ENCODE measurements at regions not wholly inside any gene's neighbourhood (a gene's known extent, or its start where the extent isn't known, plus 50 kb on each side); places are given as distances from the start of the nearest gene placed in this dataset.

DNA sequence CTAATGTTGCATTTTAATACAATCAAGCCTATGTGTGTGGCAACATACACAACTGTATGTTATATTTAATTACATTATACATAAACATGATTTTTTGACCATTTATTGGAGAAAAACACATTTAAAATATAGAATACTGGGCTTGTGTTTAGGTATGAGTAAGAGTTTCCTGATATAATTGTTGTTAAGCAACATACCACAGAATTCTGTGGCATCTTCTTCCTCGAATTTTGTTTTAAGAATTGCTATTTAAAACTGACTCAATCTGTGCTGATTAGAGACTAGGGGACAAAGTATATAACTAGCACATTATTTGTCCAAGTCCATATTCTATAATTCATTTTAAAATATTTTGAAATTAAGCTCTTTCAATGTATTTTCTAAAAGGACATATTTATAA is 376.8 kb upstream of the THBS1 start:
- no peak for DNase-seq (ENCODE audit: low read depth in 2 of 2)

- no peak for DNase-seq (ENCODE audit: low read depth in 2 of 2)
Observed at GRCh38 chr15:39205081-39205480, 375.8 kb upstream of the THBS1 start.

DNA sequence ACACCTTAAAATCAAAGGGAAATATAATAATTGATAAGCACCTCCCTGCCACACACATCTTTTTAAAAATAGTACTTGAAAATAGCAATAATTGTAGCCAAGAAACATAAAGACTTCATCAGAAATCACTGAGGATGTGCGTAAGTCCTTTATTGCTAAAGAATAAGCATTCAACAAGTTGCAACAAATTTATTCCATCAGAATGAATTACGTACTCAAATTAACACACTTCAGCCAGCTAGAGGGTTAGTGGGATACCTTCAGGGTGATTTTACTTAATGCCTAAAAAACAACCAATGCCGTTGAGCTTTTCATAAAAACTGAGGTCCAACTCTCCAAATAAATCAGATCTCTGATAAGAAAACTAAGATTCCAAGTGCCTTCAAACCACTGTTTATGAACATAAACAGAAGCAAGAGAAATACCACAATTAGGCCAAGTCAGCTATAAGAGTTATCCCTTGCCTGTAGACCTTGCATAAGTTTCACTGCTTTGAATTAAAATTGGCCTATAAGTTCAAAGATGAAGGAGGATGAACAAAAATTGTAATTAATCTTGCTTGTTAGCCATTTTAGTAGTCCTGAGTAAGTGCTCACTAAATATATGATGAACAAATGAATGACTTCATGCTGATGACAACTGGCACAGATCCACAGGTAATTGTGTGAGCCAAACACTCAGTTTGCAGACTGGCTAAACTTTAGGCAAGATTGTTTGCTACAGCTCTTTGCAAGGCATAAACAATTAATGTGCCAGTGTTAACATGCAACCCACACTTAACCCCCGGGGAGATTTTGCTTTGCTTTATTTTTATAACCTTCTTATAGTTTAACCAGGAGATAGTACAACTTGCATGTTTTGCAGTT is 375.1 kb upstream of the THBS1 start:
- no peak for DNase-seq (ENCODE audit: low read depth in 2 of 2)

GRCh38 chr15:39207532-39208115 is 373.3 kb upstream of the THBS1 start:
- no peak for DNase-seq (ENCODE audit: low read depth in 2 of 2)

DNA sequence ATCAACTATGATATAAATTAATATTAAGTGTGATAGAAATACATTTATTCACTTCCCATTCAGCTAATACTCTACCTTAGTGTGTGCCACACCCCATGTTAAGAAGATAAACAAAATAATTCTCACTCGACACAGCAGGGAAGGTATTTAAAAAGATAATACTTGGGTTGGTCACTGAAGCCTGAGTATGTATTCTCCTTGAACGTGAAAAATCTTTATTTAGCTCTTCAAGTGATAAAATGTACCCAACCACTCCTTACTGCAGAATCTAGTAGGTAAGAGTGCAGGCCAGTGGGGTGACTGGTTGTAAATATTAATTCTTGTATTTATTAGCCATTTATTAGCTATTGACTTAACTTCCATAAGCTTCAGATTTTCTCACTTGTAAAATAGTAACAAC is 372.7 kb upstream of the THBS1 start:
- no peak for DNase-seq (ENCODE audit: low read depth in 2 of 2)

DNA sequence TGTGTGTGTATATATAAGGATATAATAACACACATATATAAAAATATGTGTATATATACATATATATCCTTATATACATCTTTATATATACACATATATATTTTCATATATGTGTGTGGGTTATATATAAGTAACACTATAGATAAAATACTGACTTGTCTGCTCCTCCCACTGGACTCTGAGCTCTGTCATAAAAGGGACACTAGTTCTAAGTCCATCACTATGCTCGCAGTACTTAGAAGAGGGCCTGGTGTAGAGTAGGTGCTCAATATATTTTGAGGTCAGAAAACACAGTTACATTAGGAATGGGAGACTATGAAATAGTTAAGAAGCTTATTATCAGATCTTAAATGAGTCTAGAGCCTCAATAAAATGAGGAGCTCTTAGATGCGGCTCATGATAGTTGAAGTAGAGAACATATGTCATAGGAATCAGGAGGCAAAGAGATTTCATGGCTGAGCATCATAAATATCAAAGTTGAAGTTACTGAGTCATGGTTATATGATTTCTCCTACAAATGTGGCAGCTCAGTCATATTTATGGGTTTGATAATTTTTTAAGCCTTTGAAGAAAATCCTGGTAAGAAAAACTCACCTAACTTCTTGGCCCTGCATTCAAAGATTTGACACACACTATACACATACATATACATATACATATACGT is 371.2 kb upstream of the THBS1 start:
- no peak for DNase-seq (ENCODE audit: low read depth in 2 of 2)

DNA sequence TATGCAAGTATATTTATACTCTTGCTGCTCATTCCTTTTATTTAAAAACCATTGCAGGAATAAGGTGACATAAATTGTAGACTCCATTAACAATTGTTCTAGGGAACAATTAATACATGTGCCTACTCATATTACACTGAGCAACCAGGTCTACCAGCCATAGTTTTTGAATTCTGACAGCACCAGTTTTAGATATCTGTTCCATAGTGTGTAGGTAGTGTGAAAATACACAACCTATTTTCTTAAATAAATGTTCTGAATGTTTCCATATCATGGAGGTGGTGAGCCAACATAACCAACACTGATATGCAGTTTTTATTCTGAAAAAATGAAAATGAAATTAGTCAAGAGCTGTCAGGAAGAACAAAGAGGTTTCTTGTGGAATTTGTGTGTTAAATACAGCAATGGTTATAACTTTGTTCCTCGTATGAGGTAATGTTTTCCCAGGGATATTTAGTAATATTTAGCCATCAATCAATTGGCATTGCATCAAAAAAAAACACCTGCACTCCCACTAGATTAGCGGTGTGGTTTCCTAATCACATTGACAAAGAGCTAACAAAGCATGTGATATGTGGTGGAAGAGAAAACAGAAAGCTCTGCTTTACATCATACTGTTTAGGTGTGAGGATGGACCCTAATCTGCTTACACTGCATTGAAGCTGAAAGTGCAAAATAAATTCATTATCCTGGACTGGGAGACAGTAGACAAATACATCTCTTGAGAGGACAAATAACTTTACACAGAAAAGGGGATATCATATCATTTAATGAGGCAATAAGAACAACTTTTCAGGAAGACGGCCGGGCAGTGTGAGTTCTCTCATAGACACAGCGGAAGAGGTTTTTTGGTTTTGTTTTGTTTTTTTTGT is 369.5 kb upstream of the THBS1 start:
- no peak for DNase-seq (ENCODE audit: low read depth in 2 of 2)

DNA sequence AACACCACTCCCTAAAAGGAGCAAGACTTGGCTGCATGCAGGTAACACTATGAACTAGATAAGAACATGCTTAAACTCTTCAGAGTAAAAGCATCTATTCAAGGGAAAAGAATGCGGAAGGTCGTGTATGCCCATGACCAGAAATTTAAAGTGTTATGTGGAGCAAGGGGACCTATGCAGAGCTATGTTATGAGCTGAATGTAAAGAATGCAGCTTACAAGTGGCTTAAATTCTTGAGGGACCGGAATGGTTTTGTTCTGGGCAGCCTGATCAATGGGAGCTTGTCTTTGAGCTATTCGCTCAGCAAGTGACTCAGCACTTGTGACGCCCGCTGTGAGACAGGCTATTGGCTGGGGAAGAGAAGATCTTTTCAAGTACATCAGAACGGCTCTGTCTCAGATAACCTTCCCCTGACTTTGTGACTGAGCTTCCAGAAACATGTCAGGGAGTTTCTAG is 367.5 kb upstream of the THBS1 start:
- DNase-seq (ENCODE audit: low read depth in 2 of 2), result peak; percentile 96 to 97

GRCh38 chr15:39215015-39215414 is 365.9 kb upstream of the THBS1 start:
- DNase-seq (ENCODE audit: low read depth in 2 of 2), result peak; percentile 67 to 68

DNA sequence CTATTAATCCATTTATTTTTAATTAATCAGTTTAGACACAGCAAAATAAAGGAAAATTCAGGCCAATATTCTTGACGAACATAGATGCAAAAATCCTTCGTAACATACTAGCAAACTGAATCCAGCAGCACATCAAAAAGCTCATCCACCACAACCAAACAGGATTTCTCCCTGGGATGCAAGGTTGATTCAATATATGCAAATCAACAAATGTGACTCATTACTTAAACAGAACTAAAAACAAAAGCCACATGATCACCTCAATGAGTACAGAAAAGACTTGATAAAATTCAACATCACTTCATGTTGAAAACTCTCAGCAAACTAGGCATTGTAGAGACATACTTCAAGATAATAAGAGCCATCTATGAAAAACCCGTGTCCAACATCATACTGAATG is 364.1 kb upstream of the THBS1 start:
- DNase-seq (ENCODE audit: low read depth in 2 of 2), result no peak

DNA sequence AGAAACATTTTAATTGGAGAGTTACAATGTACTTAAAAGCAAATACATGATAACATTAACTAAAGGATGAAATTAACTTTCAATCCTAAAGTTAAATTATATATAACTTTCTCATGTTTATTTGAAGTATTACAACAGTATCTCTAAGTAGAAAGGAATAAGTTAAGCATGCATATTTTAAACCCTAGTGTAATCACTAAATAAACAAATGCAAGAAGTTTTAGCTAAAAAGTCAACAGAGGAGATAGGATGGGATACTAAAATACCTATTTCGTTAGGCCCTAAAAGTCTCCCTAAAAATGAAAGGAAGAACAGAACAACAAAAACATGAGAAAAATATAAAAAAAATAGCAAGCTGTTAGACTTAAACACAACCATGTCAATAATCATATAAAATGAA is 361.3 kb upstream of the THBS1 start:
- no peak for DNase-seq (ENCODE audit: low read depth in 2 of 2)

- no peak for DNase-seq (ENCODE audit: low read depth in 2 of 2)
Observed at GRCh38 chr15:39226169-39226937, 354.5 kb upstream of the THBS1 start.

DNA sequence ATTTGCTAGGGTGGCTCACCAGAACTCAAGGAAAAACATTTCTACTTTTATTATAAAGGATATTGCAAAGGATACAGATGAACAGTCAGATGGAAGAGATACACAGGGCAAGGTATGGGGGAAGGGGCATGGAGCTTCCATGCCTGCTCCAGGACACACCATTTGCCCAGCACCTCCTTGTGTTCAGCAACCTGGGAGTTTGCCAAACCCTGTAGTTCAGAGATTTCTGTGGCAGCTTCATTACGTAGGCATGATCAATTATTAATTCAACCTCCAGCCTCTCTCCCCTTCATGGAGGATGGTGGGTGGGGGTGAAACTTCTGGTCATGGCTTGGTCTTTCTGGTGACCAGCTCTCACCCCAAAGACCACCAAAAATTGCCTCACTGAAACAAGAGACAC is 353.9 kb upstream of the THBS1 start:
- DNase-seq (ENCODE audit: low read depth in 2 of 2), result no peak

DNA sequence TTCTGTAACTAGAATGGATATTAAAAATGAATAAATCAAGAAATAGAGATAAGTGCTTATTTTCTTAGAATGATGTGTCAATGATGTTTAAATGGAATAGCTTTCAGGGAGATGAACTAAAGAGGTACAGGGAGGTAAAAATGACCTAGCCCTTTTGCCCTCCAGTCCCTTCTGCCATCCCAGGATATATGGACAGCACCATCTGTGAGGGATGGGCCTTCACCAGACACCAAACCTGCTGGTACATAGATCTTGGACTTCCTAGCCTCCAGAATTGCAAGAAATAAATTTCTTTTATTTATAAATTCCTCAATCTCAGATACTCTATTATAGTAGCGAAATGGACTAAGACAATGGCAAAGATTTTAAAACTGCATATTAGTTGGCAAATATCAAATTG is 352.0 kb upstream of the THBS1 start:
- DNase-seq (ENCODE audit: low read depth in 2 of 2), result no peak

DNA sequence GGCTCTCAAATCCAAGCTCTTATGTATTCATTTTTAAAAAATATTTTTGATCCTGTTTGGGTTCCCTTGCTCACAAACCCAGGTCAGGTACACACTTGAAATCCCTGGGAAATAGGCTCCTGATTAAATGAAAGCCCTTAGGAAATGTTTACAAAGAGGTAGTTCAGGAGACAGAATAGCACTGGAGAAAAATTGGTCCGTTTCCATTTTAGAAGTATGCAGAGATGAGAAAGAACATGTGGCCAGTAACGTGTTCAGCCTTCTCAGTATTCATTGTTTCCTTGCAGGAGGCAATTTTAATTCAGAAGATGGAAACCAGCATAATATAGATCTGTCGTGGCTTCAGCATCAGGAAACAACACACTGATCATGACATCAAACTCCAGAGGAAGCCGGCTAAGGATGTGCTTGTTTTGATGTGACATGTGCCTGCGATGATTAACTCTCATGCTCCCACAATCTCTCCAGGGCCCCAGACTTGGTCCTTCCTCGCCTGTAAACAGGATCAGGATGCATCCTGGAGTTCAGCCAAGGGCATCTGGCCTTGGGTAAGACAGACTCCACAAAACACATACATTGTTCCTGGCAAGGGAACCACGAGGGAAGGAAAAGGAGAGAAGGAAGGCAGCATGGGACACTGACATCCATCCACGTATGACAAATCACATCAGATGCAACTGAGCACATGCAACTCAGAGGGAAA is 350.5 kb upstream of the THBS1 start:
- DNase-seq (ENCODE audit: low read depth in 2 of 2), result no peak

DNA sequence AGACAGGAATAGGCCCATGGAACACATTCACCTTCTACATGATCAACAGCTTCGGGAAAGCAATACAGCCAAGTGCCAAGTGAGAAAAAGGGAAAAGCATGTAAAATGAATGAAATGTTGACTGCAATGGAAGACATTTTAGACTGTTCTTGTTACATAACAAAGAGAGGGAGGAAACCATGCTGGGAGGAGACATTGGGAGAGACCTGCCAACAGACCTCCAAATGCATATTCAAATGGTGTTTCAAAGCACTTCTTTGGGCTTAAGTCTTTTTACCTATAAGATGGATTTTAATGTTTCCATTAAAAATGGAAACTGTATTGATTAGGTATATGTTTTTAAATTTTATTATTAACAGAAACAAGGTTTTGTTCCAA is 350.0 kb upstream of the THBS1 start:
- DNase-seq (ENCODE audit: low read depth in 2 of 2), result no peak

DNA sequence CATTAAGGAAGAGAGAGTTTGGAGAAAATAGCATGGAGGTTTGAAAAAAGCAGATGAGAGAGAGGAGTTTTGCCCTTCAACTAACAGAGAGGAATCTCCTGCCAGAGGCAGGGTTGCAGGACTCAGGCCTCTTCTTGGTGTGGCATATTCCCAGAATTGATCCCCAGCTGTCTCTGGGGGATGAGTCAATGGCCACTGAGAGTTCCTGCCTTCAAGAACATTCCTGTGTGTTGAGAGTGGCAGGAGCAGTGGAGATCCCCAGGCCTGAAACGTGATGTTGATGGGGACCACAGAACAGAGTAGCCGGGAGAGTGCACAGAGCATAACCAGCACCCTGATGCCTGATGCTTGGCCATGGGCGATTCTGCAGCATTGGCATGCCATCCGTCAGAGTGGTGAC is 348.4 kb upstream of the THBS1 start:
- DNase-seq (ENCODE audit: low read depth in 2 of 2), result peak in 1 of 2 experiments; percentile 62

DNA sequence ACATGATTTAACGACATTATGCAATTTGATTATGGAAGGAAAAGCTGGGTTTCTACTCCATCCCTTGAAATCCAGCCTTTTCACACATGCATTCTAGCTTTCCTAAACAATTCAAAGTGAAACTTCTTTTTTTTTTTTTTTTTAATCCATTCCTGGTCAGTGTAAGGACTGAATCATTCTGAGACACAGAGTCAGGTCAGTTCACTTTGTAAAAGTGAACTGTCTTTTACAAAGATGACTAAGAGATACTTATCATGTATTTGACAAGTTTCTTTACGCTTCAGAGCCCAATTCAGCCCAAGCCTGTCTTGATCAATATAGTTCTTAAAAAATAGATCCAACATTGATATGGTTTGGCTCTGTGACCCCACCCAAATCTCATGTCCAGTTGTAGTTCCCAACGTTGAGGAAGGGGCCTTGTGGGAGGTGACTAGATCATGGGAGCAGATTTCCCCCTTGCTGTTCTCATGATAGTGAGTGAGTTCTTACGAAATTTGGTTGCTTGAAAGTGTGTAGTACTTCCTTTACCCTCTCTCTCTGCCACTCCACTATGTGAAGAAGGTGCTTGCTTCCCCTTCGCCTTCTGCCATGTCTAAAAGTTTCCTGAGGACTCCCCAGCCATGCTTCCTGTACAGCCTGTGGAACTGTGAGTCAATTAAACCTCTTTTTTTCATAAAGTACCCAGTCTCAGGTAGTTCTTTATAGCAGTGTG is 345.6 kb upstream of the THBS1 start:
- no peak for DNase-seq (ENCODE audit: low read depth in 2 of 2)

GRCh38 chr15:39236375-39236774 is 344.5 kb upstream of the THBS1 start:
- DNase-seq (ENCODE audit: low read depth in 2 of 2), result no peak

DNA sequence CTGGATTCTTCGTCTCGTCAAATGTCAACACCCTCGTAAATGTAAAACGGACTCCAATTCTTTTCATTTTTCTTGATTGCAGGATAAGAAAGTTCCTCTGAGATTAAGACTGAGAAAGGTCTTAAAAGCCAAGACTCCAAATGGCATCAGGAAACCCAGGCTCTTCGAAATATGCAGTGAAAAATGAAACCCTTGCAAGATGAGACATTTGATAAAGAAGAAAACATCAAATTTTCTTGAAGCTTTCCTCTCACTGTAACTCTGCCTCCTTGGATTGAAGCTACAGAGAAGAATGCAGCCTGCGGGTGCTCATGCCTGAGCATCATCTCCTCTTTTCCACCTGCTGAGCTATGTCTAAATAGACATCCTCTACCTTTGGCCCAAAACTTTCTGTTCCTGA is 342.4 kb upstream of the THBS1 start:
- no peak for DNase-seq (ENCODE audit: low read depth in 2 of 2)
